ENCODE measurements at regions not wholly inside any gene's neighbourhood (a gene's known extent, or its start where the extent isn't known, plus 50 kb on each side); places are given as distances from the start of the nearest gene placed in this dataset.

DNA sequence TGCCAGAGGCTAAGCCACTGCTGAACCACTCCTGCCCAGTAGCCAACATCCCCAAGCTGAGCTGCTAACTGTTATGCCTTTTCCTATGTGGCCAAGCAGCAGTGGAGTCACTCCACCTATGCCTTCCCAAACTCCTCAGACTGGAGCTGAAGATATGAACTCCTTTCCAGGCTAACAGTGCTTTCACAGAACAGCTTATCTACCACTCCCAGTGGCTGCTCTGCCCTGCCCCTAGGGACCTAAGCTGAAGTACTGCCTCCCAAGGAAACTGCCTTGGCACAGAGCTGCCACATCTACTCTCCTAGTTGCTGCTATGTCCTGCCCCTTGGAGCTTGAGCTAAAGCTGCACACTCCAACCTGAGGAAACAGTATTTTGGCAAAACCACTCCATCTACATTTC, 275.9 kb downstream of the RBM43 start:
- no peak for TF ChIP-seq POLR2A (IDR thresholded peaks at IDR 0.05)
- no peak for TF ChIP-seq CTCF (IDR thresholded peaks at IDR 0.05)

All from esophagus squamous epithelium (tissue), 4 donors.